Activated B cell treated with CpG ODN at 0.5 μM for 24 hours (primary cell): ENCODE measurements at regions not wholly inside any gene's neighbourhood (a gene's known extent, or its start where the extent isn't known, plus 50 kb on each side); places are given as distances from the start of the nearest gene placed in this dataset.

Experiments
- ATAC-seq: fragments of 200-7000 bp; cut with Tn5 transposase; one replicate; pipeline ENCODE4 v1.10.0; 2021; ENCODE audit warnings: low read depth, mild to moderate bottlenecking, moderate library complexity
- CTCF ChIA-PET: fragments of 350-600 bp; sonication (Branson Sonifier 250); formaldehyde crosslinking; loops from one replicate; lab custom pipeline; 2021; ENCODE audit warnings: antibody characterized with exemption; lab: Charles Lee
- POLR2A ChIA-PET: fragments of 350-600 bp; sonication (Branson Sonifier 250); formaldehyde crosslinking; loops from one replicate; lab custom pipeline; 2021; ENCODE audit warnings: antibody characterized with exemption; lab: Charles Lee
- DNase-seq: peaks from one replicate; pipeline ENCODE4 v3.0.0; 2022
- H3K27ac Mint-ChIP-seq: one replicate; pipeline ENCODE4 v1.8.0; 2020; ENCODE audit warnings: mixed read lengths
- H3K27me3 Mint-ChIP-seq: one replicate; pipeline ENCODE4 v1.8.0; 2021; ENCODE audit warnings: mixed read lengths
- H3K36me3 Mint-ChIP-seq: one replicate; pipeline ENCODE4 v1.8.0; 2021; ENCODE audit warnings: low read depth, mixed read lengths
- H3K4me1 Mint-ChIP-seq: one replicate; pipeline ENCODE4 v1.8.0; 2021; ENCODE audit warnings: mixed read lengths
- H3K4me3 Mint-ChIP-seq: one replicate; pipeline ENCODE4 v1.8.0; 2020; ENCODE audit warnings: mild to moderate bottlenecking, mixed read lengths
- H3K9me3 Mint-ChIP-seq: one replicate; pipeline ENCODE4 v1.8.0; 2020; ENCODE audit warnings: mixed read lengths
- CTCF ChIP-seq: fragments of 200-600 bp; IDR thresholded peaks from one replicate; pipeline ENCODE4 v1.8.0; 2022; ENCODE audit warnings: antibody characterized with exemption, mild to moderate bottlenecking
- intact Hi-C: fragments of 100-400 bp; cut with micrococcal nuclease; formaldehyde crosslinking; loops from one replicate; pipeline ENCODE4 v1.15.1; 2024

- POLR2A ChIA-PET: no interaction called here
- Mint-ChIP-seq H3K4me3 (no peak overlapping the region), H3K9me3 (no peaks in the 10 kb centered on the region), H3K27ac (no peak overlapping the region), H3K27me3 (no peaks in the 10 kb centered on the region), H3K4me1 (no peaks in the 10 kb centered on the region), H3K36me3 (no peaks in the 10 kb centered on the region)
- intact Hi-C loops: no loop called here
- ATAC-seq: no peak
- TF ChIP-seq CTCF: no peak
- CTCF ChIA-PET: no interaction called here
- no peak for DNase-seq
Measured at GRCh38 chr2:149744865-149745264, 157.3 kb upstream of the MMADHC start.

- DNase-seq (no peak), ATAC-seq (no peak)
- no peaks in the 10 kb centered on the region for H3K9me3 Mint-ChIP-seq
- TF ChIP-seq CTCF: no peak
- no peak overlapping the region for H3K4me3 Mint-ChIP-seq
- no peaks in the 10 kb centered on the region for H3K36me3 Mint-ChIP-seq
- CTCF ChIA-PET: no interaction called here
- H3K4me1 Mint-ChIP-seq: no peaks in the 10 kb centered on the region
- POLR2A ChIA-PET: no interaction called here
- H3K27ac Mint-ChIP-seq: no peak overlapping the region
- no peaks in the 10 kb centered on the region for H3K27me3 Mint-ChIP-seq
- intact Hi-C loops: no loop called here
Measured at GRCh38 chr2:149743842-149744448, 156.4 kb upstream of the MMADHC start.

GRCh38 chr2:149741646-149742045, 154.1 kb upstream of the MMADHC start:
- Mint-ChIP-seq H3K9me3 (no peaks in the 10 kb centered on the region), H3K36me3 (no peaks in the 10 kb centered on the region), H3K27ac (no peak overlapping the region), H3K27me3 (no peaks in the 10 kb centered on the region), H3K4me1 (no peaks in the 10 kb centered on the region), H3K4me3 (no peak overlapping the region)
- ChIA-PET POLR2A (no interaction called here), CTCF (no interaction called here)
- no peak for TF ChIP-seq CTCF
- intact Hi-C loops: no loop called here
- ATAC-seq (no peak), DNase-seq (no peak)

DNA sequence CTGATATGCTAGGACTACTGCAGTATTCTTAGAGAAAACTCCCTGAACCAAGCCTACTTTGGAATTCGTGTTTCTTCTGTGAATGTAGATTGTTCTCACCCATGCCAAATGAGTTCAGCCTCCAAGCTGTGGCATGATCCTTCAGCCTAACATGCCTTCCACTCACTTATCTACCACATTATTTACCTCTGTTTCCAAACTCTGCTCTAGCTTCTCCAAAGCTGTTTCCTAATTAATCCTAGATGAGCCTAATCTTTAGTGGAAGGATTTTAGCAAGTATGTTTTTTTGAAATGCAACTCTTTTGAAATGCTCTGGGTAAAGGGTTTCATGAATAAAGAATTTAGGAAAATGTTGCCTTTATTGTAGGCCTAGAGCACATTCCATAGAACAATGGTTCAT, 152.9 kb upstream of the MMADHC start:
- Mint-ChIP-seq H3K4me1 (no peaks in the 10 kb centered on the region), H3K4me3 (no peak overlapping the region), H3K27ac (no peak overlapping the region), H3K27me3 (no peaks in the 10 kb centered on the region), H3K9me3 (no peaks in the 10 kb centered on the region), H3K36me3 (no peaks in the 10 kb centered on the region)
- ChIA-PET POLR2A (no interaction called here), CTCF (no interaction called here)
- DNase-seq (no peak), ATAC-seq (no peak)
- intact Hi-C loops: no loop called here
- no peak for TF ChIP-seq CTCF

DNA sequence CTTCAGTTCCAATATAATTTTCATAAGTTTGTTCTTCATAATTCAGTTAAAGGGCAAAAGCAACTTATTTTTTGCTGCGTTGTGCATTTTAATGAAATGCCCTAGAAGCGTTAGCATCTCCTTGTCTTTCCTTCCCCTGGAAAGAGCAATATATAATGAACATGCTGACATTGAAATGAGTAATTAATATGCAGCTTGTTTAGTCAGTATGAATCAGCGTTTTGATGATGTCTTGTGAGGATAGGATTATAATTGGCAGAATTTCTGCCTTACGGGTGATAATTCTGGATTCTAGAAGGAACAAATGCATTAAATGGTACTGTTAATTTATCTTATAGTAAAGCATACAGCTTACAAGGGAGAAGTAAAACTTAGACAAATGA, 152.3 kb upstream of the MMADHC start:
- ChIA-PET POLR2A (no interaction called here), CTCF (no interaction called here)
- H3K4me3 Mint-ChIP-seq: no peak overlapping the region
- no peak for DNase-seq
- intact Hi-C loops: no loop called here
- H3K9me3 Mint-ChIP-seq: no peaks in the 10 kb centered on the region
- no peaks in the 10 kb centered on the region for H3K36me3 Mint-ChIP-seq
- no peak for ATAC-seq
- H3K27me3 Mint-ChIP-seq: no peaks in the 10 kb centered on the region
- no peak for TF ChIP-seq CTCF
- H3K27ac Mint-ChIP-seq: no peak overlapping the region
- H3K4me1 Mint-ChIP-seq: no peaks in the 10 kb centered on the region
